ENCODE measurements at regions not wholly inside any gene's neighbourhood (a gene's known extent, or its start where the extent isn't known, plus 50 kb on each side); places are given as distances from the start of the nearest gene placed in this dataset.

GRCh38 chr6:103236923-103237322 lies 1622.8 kb downstream of the HACE1 start:
- SMC1A ChIA-PET (ENCODE audit: uncharacterized antibody, unreplicated experiment), result interaction anchor here (1.1 to 1.3 kb wide), 2 partner anchors 9 to 29 kb away, joined by 3 to 4 read pairs; no protein-coding TSS in a partner anchor

More at GRCh38 chr6:103236923-103237322, 1622.8 kb downstream of the HACE1 start:
- Histone ChIP-seq H2AFZ (ENCODE audit: control insufficient read depth, low read depth, low read length) (no peak overlapping the region), H3K4me3 (no peak overlapping the region), H3K36me3 (ENCODE audit: control insufficient read depth in 2 of 2, insufficient read depth in 2 of 2, low read length in 1 of 2) (no peaks in the 10 kb centered on the region), H3K4me2 (ENCODE audit: control insufficient read depth, insufficient read depth) (no peak overlapping the region), H3K4me1 (ENCODE audit: control insufficient read depth, insufficient read depth, low read length) (no peaks in the 10 kb centered on the region), H3K9ac (ENCODE audit: control insufficient read depth, insufficient read depth, low read length) (no peak overlapping the region), H4K20me1 (ENCODE audit: control insufficient read depth, insufficient read depth) (no peaks in the 10 kb centered on the region), H3K27ac (ENCODE audit: control insufficient read depth, insufficient read depth) (no peak overlapping the region), H3K79me2 (ENCODE audit: control insufficient read depth, insufficient read depth, low read length) (no peaks in the 10 kb centered on the region), H3K9me3 (replicated peaks; ENCODE audit: control insufficient read depth, insufficient read depth, low read length) (no peaks in the 10 kb centered on the region), H3K27me3 (replicated peaks in 1 of 2; ENCODE audit: control insufficient read depth in 2 of 2, insufficient read depth in 2 of 2, low read length in 1 of 2) (no peaks in the 10 kb centered on the region)
- ChIA-PET RAD21 (ENCODE audit: unreplicated experiment) (no interaction called here), POLR2A (no interaction called here), CTCF (interaction anchor here (0.9 kb wide), 1 partner anchor 39 kb away, joined by 3 read pairs; no protein-coding TSS in a partner anchor)
- TF ChIP-seq SMAD1 (IDR thresholded peaks at IDR 0.05; ENCODE audit: low read depth, partially characterized antibody) (no peak), SPI1 (IDR thresholded peaks at IDR 0.05; ENCODE audit: borderline replicate concordance, insufficient read depth, low read depth, low read length) (no peak), ZBED1 (IDR thresholded peaks at IDR 0.05; ENCODE audit: borderline replicate concordance) (no peak), NFYB (IDR thresholded peaks at IDR 0.05; ENCODE audit: insufficient read depth, low read depth, low read length) (no peak), ZBTB33 (IDR thresholded peaks at IDR 0.05) (no peak), RBBP5 (conservative IDR thresholded peaks at IDR 0.05) (no peak)
- TF ChIP-seq, protein P1, sequence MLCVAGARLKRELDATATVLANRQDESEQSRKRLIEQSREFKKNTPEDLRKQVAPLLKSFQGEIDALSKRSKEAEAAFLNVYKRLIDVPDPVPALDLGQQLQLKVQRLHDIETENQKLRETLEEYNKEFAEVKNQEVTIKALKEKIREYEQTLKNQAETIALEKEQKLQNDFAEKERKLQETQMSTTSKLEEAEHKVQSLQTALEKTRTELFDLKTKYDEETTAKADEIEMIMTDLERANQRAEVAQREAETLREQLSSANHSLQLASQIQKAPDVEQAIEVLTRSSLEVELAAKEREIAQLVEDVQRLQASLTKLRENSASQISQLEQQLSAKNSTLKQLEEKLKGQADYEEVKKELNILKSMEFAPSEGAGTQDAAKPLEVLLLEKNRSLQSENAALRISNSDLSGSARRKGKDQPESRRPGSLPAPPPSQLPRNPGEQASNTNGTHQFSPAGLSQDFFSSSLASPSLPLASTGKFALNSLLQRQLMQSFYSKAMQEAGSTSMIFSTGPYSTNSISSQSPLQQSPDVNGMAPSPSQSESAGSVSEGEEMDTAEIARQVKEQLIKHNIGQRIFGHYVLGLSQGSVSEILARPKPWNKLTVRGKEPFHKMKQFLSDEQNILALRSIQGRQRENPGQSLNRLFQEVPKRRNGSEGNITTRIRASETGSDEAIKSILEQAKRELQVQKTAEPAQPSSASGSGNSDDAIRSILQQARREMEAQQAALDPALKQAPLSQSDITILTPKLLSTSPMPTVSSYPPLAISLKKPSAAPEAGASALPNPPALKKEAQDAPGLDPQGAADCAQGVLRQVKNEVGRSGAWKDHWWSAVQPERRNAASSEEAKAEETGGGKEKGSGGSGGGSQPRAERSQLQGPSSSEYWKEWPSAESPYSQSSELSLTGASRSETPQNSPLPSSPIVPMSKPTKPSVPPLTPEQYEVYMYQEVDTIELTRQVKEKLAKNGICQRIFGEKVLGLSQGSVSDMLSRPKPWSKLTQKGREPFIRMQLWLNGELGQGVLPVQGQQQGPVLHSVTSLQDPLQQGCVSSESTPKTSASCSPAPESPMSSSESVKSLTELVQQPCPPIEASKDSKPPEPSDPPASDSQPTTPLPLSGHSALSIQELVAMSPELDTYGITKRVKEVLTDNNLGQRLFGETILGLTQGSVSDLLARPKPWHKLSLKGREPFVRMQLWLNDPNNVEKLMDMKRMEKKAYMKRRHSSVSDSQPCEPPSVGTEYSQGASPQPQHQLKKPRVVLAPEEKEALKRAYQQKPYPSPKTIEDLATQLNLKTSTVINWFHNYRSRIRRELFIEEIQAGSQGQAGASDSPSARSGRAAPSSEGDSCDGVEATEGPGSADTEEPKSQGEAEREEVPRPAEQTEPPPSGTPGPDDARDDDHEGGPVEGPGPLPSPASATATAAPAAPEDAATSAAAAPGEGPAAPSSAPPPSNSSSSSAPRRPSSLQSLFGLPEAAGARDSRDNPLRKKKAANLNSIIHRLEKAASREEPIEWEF (IDR thresholded peaks at IDR 0.05; ENCODE audit: insufficient replicate concordance, low read depth, low read length), result no peak
- in situ Hi-C loops (cut with MboI) (no loop called here), intact Hi-C loops (cut with micrococcal nuclease; ENCODE audit: unreplicated experiment) (no loop called here)
- FAIRE-seq, result no peak
- no peak for ATAC-seq
- no TSS peak for BruUV-seq (replicated peaks)
- no peak for DNase-seq (ENCODE audit: low read depth, low spot score)
